SK-N-SH treated with all-trans-retinoic acid at 6 μM for 48 hours (cell line): ENCODE measurements at regions not wholly inside any gene's neighbourhood (a gene's known extent, or its start where the extent isn't known, plus 50 kb on each side); places are given as distances from the start of the nearest gene placed in this dataset.

Experiments
- GLIS3 ChIP-seq: fragments of 250-450 bp; sonication (Bioruptor Pico); IDR thresholded peaks from 2 replicates; pipeline ENCODE4 v1.5.0; 2020; ENCODE audit warnings: mild to moderate bottlenecking, moderate library complexity
- TCF4 ChIP-seq: fragments of 250-450 bp; sonication (Bioruptor Pico); IDR thresholded peaks from 2 replicates; pipeline ENCODE4 v1.8.0; 2021; ENCODE audit warnings: mild to moderate bottlenecking, moderate library complexity, borderline replicate concordance
- ZFP30 ChIP-seq: fragments of 450-650 bp; formaldehyde crosslinking; IDR thresholded peaks from 2 replicates; pipeline ENCODE4 v1.5.0; 2022; ENCODE audit warnings: mild to moderate bottlenecking, moderate library complexity

- no peak for TF ChIP-seq TCF4 (CRISPR knock-in tag)
- TF ChIP-seq ZFP30: no peak
- no peak for TF ChIP-seq GLIS3 (CRISPR knock-in tag)
Observed at GRCh38 chr12:130109062-130109945, 53.0 kb upstream of the FZD10 start.
